Naive thymus-derived CD8-positive, alpha-beta T cell (primary cell): ENCODE measurements at regions not wholly inside any gene's neighbourhood (a gene's known extent, or its start where the extent isn't known, plus 50 kb on each side); places are given as distances from the start of the nearest gene placed in this dataset.

ENCODE experiments used
- ATAC-seq, 2 donors: fragments of 150-1000 bp; cut with Tn5 transposase in 1 of 2; sonication (Bioruptor Pico), chemical (Tn5 transposase) in 1 of 2; 1 replicate in 1 of 2; 2 replicates in 1 of 2; pipeline ENCODE4 v1.10.0; 2021; ENCODE audit warnings: mild to moderate bottlenecking in 2 of 2, moderate library complexity in 2 of 2
- POLR2A ChIA-PET: fragments of 350-600 bp; sonication (Branson Sonifier 250); formaldehyde crosslinking; loops from one replicate; lab custom pipeline; 2021; ENCODE audit warnings: antibody characterized with exemption; lab: Charles Lee
- DNase-seq, 10 donors: peaks; one replicate each; pipeline versions ENCODE4 v3.0.0 to v3.0.0-alpha.2; 2020 to 2022
- H3K27ac Mint-ChIP-seq, 10 donors: one replicate each; pipeline ENCODE4 v1.8.0; 2020 to 2022; ENCODE audit warnings: mild to moderate bottlenecking in 10 of 10, mixed read lengths in 10 of 10, moderate library complexity in 4 of 10, inconsistent platforms in 1 of 10
- H3K27me3 Mint-ChIP-seq, 5 donors: one replicate each; pipeline ENCODE4 v1.8.0; 2021 to 2022; ENCODE audit warnings: mixed read lengths in 5 of 5
- H3K36me3 Mint-ChIP-seq, 3 donors: one replicate each; pipeline ENCODE4 v1.8.0; 2020 to 2022; ENCODE audit warnings: mixed read lengths in 3 of 3, mild to moderate bottlenecking in 2 of 3, inconsistent platforms in 1 of 3
- H3K4me1 Mint-ChIP-seq, 4 donors: one replicate each; pipeline ENCODE4 v1.8.0; 2021 to 2022; ENCODE audit warnings: mixed read lengths in 4 of 4
- H3K4me3 Mint-ChIP-seq, 10 donors: one replicate each; pipeline ENCODE4 v1.8.0; 2020 to 2022; ENCODE audit warnings: mild to moderate bottlenecking in 10 of 10, mixed read lengths in 10 of 10, moderate library complexity in 6 of 10, inconsistent platforms in 1 of 10
- H3K9me3 Mint-ChIP-seq, 9 donors: one replicate each; pipeline ENCODE4 v1.8.0; 2020 to 2022; ENCODE audit warnings: mixed read lengths in 9 of 9, mild to moderate bottlenecking in 3 of 9, inconsistent platforms in 1 of 9, moderate library complexity in 1 of 9

DNA sequence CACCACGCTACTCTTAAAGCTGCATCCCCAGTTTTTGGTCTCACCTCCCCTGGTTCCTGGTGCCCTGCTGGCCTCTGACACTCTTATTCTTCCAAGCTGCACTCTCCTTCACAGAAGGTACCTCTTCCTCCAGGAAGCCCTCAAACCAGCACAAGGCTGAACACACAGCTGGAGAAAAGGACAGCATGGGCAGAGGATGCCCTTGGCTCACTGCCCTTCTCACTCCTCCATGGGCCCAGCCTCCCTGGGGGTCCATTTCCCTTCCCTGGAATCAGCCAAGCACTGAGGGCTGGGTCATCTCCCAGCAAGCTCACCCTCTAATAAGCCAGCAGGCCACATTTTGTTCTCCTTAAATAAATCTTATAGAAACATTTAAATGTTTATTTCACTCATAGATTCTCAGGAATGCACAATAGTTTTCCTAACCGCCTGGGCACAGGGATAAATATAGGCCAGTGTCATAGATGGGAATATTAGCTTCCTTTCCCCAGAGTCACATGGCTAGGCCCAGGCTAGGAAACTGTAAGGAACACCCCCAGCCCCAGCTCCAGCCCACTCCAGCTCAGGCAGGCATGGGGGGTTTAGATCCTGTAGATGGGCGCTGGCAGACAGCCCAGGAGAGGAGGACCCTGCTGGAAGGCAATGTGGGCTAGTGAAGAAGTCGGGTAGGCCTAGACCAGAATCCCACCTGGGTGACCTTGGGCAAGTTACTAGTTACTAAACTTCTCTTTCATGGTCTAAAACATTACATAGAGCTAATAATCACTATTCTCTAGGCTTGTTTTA is 51.5 kb downstream of the IRAG1 start:
- peaks cover 0 to 43% (median 2%) of the 10 kb centered on the region in 4 donors for H3K4me1 Mint-ChIP-seq
- no peak for ATAC-seq
- no peak overlapping the region for H3K4me3 Mint-ChIP-seq
- POLR2A ChIA-PET = no interaction called here
- no peak for DNase-seq
- H3K27me3 Mint-ChIP-seq = peaks cover 0 to 2% (median 0%) of the 10 kb centered on the region in 5 donors
- H3K36me3 Mint-ChIP-seq = no peaks in the 10 kb centered on the region
- no peaks in the 10 kb centered on the region for H3K9me3 Mint-ChIP-seq
- H3K27ac Mint-ChIP-seq = peak overlapping the region in 2 of 10 donors; percentile 19 to 31

DNA sequence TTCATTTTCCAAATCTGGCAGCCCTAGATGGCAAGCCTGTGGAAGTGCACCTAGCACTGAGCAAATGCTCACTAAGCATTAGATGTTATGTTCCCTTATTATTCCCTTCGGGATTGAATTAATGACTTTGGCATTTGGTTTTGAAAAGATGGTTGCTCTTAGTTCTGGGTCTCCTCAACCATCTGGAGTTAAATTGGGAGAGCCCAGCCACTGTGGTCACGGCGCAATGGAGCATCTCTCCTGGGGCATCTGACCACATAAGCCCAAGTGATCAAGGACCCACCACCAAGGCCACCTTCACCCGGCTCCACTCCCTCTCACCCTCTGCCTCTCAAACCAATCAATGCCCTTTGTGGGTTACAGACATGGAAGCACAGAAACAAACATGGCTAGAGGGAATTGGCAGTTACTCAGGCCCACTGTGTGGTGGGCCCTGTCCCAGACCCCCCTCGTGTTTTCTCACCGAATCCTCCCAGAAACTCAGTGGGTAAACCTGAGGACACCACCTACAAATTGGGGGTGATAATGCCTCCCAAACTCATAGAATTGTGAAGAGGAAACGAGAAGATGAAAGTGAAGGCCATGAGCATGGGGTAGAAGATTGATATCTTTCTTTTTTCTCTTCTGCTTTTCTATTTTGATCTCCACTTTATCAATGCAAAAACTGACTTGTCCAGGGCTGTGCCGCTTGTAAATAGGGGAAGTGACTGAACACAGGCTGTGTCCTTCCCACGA is 52.2 kb downstream of the IRAG1 start:
- DNase-seq (no peak), ATAC-seq (no peak)
- POLR2A ChIA-PET = no interaction called here
- H3K9me3 Mint-ChIP-seq = no peaks in the 10 kb centered on the region
- H3K36me3 Mint-ChIP-seq = no peaks in the 10 kb centered on the region
- H3K27ac Mint-ChIP-seq = peak overlapping the region in 2 of 10 donors; percentile 19 to 31
- H3K4me3 Mint-ChIP-seq = no peak overlapping the region
- H3K4me1 Mint-ChIP-seq = peaks cover 0 to 41% (median 2%) of the 10 kb centered on the region in 4 donors
- H3K27me3 Mint-ChIP-seq = peaks cover 0 to 2% (median 0%) of the 10 kb centered on the region in 5 donors

DNA sequence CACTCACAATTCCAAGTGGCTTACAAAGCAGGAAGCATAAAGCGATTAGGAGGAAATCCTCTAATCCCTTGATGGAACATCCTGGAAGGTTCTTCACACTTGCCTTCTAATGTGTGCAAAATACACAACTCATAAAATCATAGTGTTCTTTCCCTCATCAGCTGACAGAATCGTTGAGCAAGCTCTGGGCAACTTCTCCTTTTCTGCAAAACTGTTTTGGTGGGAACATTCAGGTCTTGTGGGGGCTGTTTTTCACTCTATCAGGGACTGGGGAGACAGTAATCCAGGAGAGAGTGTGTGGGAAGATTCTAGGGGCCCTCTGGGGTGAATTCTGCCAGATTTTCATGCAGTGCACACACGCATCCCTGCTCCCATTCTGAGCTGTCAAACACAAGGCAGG is 53.2 kb downstream of the IRAG1 start:
- POLR2A ChIA-PET = no interaction called here
- Mint-ChIP-seq H3K9me3 (no peaks in the 10 kb centered on the region), H3K36me3 (no peaks in the 10 kb centered on the region), H3K4me3 (no peak overlapping the region), H3K27ac (no peak overlapping the region), H3K4me1 (peaks cover 0 to 37% (median under 1%) of the 10 kb centered on the region in 4 donors), H3K27me3 (peaks cover 0 to 2% (median 0%) of the 10 kb centered on the region in 5 donors)
- ATAC-seq (no peak), DNase-seq (no peak)

DNA sequence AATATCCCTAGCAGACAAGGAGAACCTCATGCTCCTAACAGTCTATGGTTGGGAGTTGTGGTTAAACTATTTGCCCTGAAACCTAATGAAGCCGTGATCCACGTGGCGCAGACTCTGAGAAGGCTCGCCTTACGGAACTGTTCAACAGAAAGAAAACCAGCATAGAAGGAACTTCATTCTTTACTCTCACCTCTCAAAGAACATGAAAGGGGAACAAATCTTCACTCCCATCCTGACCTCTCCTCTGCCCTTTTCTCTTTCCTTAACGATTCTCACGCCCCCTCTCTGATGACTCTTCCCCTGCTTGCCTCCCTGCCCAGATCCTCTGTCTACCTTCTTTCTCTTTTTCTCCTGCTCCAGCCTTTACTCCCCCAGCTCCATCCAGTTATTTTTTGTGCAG is 54.2 kb downstream of the IRAG1 start:
- ATAC-seq (no peak), DNase-seq (no peak)
- POLR2A ChIA-PET = no interaction called here
- H3K27me3 Mint-ChIP-seq = peaks cover 0 to 2% (median 0%) of the 10 kb centered on the region in 5 donors
- no peaks in the 10 kb centered on the region for H3K9me3 Mint-ChIP-seq
- H3K27ac Mint-ChIP-seq = peak overlapping the region in 2 of 10 donors; percentile 22 to 39
- peaks cover 0 to 37% (median under 1%) of the 10 kb centered on the region in 4 donors for H3K4me1 Mint-ChIP-seq
- H3K4me3 Mint-ChIP-seq = no peak overlapping the region
- H3K36me3 Mint-ChIP-seq = no peaks in the 10 kb centered on the region

DNA sequence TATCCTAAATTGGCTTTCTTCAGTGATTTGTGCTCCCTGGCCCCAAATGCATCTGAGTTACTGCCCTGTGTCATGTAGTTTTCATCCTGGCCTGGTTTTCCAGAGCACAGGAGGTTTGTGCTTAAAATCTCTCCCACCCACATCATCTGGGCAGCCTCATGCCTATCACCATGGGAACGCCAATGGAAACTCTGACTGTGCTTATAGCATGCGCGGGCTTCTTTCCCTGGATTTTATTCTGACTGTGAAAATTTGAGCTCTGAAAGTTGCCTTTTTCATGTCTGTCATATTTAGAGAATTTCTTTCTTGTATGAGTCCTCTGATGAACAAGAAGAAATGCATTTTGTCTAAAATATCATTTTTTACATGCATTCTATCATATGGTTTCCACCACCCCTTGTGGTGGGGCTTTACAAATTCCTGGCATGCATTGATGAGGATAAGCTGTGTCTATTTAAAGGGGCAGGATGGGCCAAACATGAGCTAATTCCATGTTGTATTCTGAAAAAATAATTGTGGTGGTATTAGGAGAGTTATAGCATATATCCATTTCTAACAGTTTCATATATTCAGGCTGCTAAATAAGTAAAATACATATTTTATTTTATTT is 55.1 kb downstream of the IRAG1 start:
- peaks cover 0 to 36% (median under 1%) of the 10 kb centered on the region in 4 donors for H3K4me1 Mint-ChIP-seq
- H3K27ac Mint-ChIP-seq = no peak overlapping the region
- no peak for ATAC-seq
- no peaks in the 10 kb centered on the region for H3K36me3 Mint-ChIP-seq
- H3K9me3 Mint-ChIP-seq = no peaks in the 10 kb centered on the region
- POLR2A ChIA-PET = no interaction called here
- H3K4me3 Mint-ChIP-seq = no peak overlapping the region
- no peak for DNase-seq
- peaks cover 0 to 2% (median 0%) of the 10 kb centered on the region in 5 donors for H3K27me3 Mint-ChIP-seq

DNA sequence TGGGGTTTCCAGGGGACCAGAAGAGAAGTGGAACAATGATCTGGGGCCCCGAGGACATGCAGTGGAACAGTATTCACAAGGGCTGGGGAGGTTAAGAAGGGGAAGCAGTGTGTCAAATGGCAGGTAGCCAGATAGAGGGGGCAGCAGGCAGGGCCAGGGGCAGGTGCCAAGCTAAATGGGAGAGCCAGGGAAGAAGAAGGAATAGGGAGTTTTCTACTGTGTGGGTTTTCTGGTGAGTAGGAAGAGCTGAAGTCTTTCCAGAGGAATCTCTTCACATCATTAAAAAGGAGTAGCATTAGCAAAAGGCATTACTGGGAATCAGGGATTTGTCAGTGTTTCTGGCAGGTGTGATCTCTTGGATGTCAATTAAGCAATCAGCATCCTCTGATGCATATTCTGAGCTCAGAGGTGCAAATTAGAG is 55.8 kb downstream of the IRAG1 start:
- ATAC-seq (no peak), DNase-seq (no peak)
- no peaks in the 10 kb centered on the region for H3K9me3 Mint-ChIP-seq
- peak overlapping the region in 1 of 10 donors; percentile 40 for H3K27ac Mint-ChIP-seq
- no peaks in the 10 kb centered on the region for H3K36me3 Mint-ChIP-seq
- peaks cover 0 to 36% (median under 1%) of the 10 kb centered on the region in 4 donors for H3K4me1 Mint-ChIP-seq
- POLR2A ChIA-PET = no interaction called here
- H3K27me3 Mint-ChIP-seq = peaks cover 0 to 2% (median 0%) of the 10 kb centered on the region in 5 donors
- no peak overlapping the region for H3K4me3 Mint-ChIP-seq

DNA sequence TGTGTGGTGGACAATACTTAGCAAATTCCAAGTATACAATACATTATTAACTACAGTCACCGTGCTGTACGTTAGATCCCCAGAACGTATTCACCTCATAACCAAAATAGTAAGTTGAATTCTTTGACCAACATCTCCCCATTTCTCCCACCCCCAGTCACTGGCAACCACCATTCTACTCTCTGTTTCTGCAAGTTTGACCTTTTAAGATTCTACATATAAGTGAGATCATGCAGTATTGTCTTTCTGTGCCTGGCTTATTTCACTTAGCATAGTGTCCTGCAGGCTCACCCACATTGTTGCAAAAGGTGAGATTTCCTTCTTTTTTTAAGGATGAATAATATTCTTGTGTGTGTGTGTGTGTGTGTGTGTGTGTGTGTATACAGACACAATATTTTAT is 59.1 kb downstream of the IRAG1 start:
- Mint-ChIP-seq H3K4me3 (no peak overlapping the region), H3K36me3 (no peaks in the 10 kb centered on the region), H3K27me3 (peaks cover 0 to 4% (median 3%) of the 10 kb centered on the region in 5 donors), H3K4me1 (peaks cover 0 to 10% (median under 1%) of the 10 kb centered on the region in 4 donors), H3K9me3 (no peaks in the 10 kb centered on the region), H3K27ac (no peak overlapping the region)
- POLR2A ChIA-PET = interaction anchor here (1.1 kb wide), 1 partner anchor 11 kb away, joined by 3 read pairs; no protein-coding TSS in a partner anchor
- DNase-seq (no peak), ATAC-seq (no peak)

DNA sequence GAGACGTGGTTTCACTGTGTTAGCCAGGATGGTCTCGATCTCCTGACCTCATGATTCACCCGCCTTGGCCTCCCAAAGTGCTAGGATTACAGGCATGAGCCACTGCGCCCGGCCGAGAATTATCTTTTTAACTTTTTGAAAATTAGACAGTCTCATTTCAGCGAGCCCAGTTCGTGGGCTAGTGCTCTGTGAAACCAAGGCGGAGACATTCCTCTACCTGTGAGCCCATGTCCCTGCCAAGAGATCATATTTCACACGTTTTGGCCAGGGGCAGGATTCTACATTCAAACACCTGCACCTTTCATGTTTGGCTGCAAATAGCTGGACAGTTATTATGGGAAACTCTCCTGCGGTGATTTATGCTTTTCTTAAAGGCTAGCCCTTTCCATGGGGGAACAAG is 60.3 kb downstream of the IRAG1 start:
- DNase-seq (no peak), ATAC-seq (no peak)
- no peaks in the 10 kb centered on the region for H3K36me3 Mint-ChIP-seq
- H3K4me1 Mint-ChIP-seq = peaks cover 0 to 13% (median 5%) of the 10 kb centered on the region in 4 donors
- peaks cover 0 to 4% (median 3%) of the 10 kb centered on the region in 5 donors for H3K27me3 Mint-ChIP-seq
- POLR2A ChIA-PET = no interaction called here
- no peak overlapping the region for H3K27ac Mint-ChIP-seq
- H3K4me3 Mint-ChIP-seq = no peak overlapping the region
- H3K9me3 Mint-ChIP-seq = no peaks in the 10 kb centered on the region

DNA sequence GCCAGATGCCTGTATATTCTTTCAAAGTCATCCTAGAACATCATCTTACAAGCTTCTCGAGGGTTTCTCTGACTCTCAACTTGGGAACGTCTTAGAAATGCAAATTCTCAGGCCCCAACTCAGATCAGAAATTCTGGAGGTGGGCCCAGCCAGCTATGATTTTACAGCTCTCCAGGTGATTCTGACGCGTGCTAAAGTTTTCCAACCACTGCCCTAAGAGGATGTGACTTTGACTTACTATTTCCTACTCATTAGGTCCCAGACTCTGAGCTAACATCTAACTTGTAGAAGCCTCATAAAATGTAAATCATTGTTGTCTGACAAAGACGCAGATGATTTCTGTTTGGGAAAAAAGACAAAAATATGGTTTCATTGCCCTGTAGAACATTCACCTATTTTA is 61.1 kb downstream of the IRAG1 start:
- Mint-ChIP-seq H3K36me3 (no peaks in the 10 kb centered on the region), H3K27me3 (peaks cover 0 to 4% (median 3%) of the 10 kb centered on the region in 5 donors), H3K4me3 (no peak overlapping the region), H3K27ac (no peak overlapping the region), H3K9me3 (no peaks in the 10 kb centered on the region), H3K4me1 (peaks cover 0 to 12% (median 5%) of the 10 kb centered on the region in 4 donors)
- no peak for ATAC-seq
- POLR2A ChIA-PET = interaction anchor here (0.7 kb wide), 1 partner anchor 48 kb away, joined by 3 read pairs; no protein-coding TSS in a partner anchor
- DNase-seq = no peak

DNA sequence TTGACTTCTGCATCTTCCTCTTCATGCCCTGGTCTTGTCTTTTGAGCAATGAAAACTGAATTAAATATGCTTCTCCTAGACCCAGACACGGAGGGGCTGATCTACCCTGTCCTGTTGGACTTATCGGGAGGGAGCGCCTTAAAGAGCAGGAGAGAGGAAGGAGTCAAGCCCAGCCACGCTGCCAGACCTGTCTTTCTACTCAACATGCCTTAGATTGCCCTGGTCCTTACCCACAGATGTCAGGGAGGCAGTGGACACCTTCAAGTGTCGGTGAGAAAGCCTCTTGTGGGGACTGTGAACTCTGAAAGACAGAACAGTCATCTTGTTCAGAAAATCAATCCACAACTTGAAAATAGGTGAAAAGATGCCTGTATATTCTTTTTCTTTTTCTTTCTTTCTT is 61.8 kb downstream of the IRAG1 start:
- Mint-ChIP-seq H3K9me3 (no peaks in the 10 kb centered on the region), H3K4me1 (peaks cover 0 to 10% (median 5%) of the 10 kb centered on the region in 4 donors), H3K4me3 (no peak overlapping the region), H3K27me3 (peaks cover 0 to 4% (median 3%) of the 10 kb centered on the region in 5 donors), H3K36me3 (no peaks in the 10 kb centered on the region), H3K27ac (no peak overlapping the region)
- DNase-seq = no peak
- ATAC-seq = no peak
- POLR2A ChIA-PET = interaction anchor here (0.7 kb wide), 1 partner anchor 47 kb away, joined by 3 read pairs; no protein-coding TSS in a partner anchor

DNA sequence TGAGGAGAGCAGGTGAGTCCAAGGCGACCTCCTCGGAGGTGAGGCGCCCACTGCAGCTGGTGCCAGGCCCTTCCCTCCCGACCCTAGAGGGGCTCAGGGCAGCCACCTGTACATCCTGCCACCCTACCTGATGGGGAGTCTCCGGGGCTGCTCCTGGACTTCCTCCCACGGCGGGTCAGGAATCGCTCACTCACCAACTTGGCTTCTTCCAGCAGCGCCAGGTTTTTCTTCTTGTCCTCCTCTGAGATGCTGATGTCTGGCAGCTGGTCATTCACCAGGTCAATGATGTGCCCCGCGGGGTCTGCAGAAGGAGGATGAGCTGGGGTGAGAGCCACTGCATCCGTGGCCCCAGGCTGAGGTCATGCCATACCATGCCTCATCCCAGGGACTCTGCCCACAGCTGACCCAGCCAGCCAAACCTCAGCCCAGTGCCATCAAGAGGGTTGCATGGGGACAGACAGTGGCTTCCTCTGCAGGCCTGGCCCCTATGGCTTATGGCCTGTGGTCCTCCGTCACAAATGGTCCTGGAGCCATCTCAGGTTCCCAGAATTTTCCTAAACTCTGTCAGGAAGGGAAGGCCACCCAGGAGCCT is 61.0 kb upstream of the LYVE1 start:
- Mint-ChIP-seq H3K27ac (peak overlapping the region in 2 of 10 donors; percentile 53 to 59), H3K9me3 (no peaks in the 10 kb centered on the region), H3K27me3 (peaks cover 0 to 4% (median 3%) of the 10 kb centered on the region in 5 donors), H3K4me3 (no peak overlapping the region), H3K4me1 (peaks cover 0 to 17% (median 5%) of the 10 kb centered on the region in 4 donors), H3K36me3 (no peaks in the 10 kb centered on the region)
- POLR2A ChIA-PET = no interaction called here
- no peak for ATAC-seq
- no peak for DNase-seq

DNA sequence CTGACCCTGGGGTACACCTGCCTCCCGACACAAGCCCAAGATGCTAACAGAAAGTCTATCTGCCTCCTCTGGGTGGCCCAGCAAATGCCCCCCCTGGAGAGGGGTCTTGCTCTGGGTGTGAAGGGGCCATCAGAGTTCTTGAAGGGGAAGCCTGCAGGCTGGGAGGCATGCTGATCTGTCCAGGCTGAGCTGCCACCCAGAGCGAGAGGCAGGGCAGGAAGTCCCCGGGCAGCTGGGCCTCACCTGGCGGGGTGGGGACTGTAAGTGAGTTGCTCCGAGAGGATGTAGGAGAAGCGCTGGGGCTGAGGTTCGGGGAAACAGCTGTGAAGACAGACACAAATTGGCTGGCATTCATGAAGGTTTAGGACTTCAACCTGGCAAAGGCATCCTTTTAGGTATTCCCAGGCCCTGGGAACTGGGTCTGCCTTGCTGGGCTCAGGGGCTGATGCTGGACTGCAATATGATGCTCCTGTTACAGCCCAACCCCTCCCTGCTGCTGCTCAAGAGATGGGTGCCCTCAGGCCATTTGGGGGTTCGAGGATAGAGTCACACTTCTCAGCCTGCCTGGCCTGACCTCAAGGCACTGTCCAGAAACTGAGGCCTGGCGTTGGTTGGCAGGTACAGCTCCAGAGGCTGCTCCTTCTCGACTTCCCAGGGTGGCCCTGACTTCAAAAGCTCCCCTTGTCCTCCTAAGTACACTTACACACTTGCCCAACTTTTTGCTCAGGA is 60.2 kb upstream of the LYVE1 start:
- H3K27me3 Mint-ChIP-seq = peaks cover 0 to 4% (median 3%) of the 10 kb centered on the region in 5 donors
- ATAC-seq (peak in 1 of 2 donors; percentile 80), DNase-seq (peak in 3 of 10 donors; percentile 30 to 33 (median 31))
- no peaks in the 10 kb centered on the region for H3K36me3 Mint-ChIP-seq
- peaks cover 2 to 25% (median 12%) of the 10 kb centered on the region in 4 donors for H3K4me1 Mint-ChIP-seq
- POLR2A ChIA-PET = interaction anchor here (0.6 kb wide), 1 partner anchor 126 kb away, joined by 3 read pairs; no protein-coding TSS in a partner anchor
- no peaks in the 10 kb centered on the region for H3K9me3 Mint-ChIP-seq
- no peak overlapping the region for H3K27ac Mint-ChIP-seq
- H3K4me3 Mint-ChIP-seq = no peak overlapping the region
